ENCODE measurements at regions not wholly inside any gene's neighbourhood (a gene's known extent, or its start where the extent isn't known, plus 50 kb on each side); places are given as distances from the start of the nearest gene placed in this dataset.
"Not testable (repeated sequence)": the region's sequence is repeated elsewhere in the genome, so short reads cannot be mapped to it uniquely, and the experiment has no call there.

DNA sequence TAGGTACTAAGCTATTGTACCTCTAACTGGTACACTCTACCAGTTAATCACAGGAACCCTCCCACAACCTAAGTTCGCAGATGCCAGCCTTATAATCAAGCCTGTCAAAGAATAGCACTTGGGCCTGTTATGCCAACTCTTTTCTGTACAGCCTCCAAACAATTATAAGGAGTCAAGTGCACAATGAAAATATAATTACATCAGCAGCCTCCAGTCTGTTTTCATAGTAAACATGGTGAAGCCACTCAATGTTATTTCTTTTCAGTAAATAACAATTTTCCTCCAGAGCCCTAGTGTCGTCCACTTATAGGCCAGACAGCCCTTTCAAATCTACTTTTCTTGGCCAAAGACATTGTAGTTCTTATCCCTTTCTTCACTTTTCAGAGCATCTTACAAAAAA is 82.7 kb upstream of the CARMIL1 start:
- Histone ChIP-seq H3K9me3 (ENCODE audit: control insufficient read depth in 5 of 5, low read length in 5 of 5) (no peaks in the 10 kb centered on the region), H3K36me3 (ENCODE audit: control insufficient read depth in 5 of 5, insufficient read depth in 5 of 5, low read length in 5 of 5) (no peaks in the 10 kb centered on the region), H3K4me1 (ENCODE audit: control insufficient read depth in 5 of 5, insufficient read depth in 5 of 5, low read length in 5 of 5) (peaks cover 3 to 14% (median 10%) of the 10 kb centered on the region in 5 donors), H3K27me3 (ENCODE audit: control insufficient read depth in 5 of 5, insufficient read depth in 4 of 5, low read length in 5 of 5) (no peaks in the 10 kb centered on the region), H3K4me3 (ENCODE audit: low read depth in 1 of 5, low read length in 5 of 5) (no peak overlapping the region), H3K9ac (ENCODE audit: low read length in 5 of 5) (no peak overlapping the region), H3K27ac (ENCODE audit: low read depth, low read length) (no peak overlapping the region)

DNA sequence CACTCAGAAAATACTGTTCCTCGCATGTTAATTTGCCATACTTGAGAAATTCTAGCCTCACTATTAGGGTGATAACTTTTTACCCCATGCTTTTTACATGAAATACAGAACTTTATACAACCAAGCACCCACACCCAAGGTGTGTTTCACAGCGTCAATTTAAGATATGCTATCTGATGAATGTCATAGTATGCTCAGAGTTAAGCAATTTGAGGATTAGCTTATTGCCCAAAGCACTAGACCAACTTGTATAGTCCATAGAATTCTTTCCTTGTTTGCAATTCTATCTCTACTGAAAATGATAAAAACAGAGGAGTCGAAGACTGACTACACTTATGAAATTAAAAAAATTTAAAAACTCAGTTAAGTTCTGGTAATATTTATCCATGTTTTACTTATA is 82.1 kb upstream of the CARMIL1 start:
- Histone ChIP-seq H3K36me3 (ENCODE audit: control insufficient read depth in 5 of 5, insufficient read depth in 5 of 5, low read length in 5 of 5) (no peaks in the 10 kb centered on the region), H3K27ac (ENCODE audit: low read depth, low read length) (no peak overlapping the region), H3K9ac (ENCODE audit: low read length in 5 of 5) (no peak overlapping the region), H3K9me3 (ENCODE audit: control insufficient read depth in 5 of 5, low read length in 5 of 5) (no peaks in the 10 kb centered on the region), H3K27me3 (ENCODE audit: control insufficient read depth in 5 of 5, insufficient read depth in 4 of 5, low read length in 5 of 5) (no peaks in the 10 kb centered on the region), H3K4me3 (ENCODE audit: low read depth in 1 of 5, low read length in 5 of 5) (no peak overlapping the region), H3K4me1 (ENCODE audit: control insufficient read depth in 5 of 5, insufficient read depth in 5 of 5, low read length in 5 of 5) (peaks cover 3 to 14% (median 10%) of the 10 kb centered on the region in 5 donors)

DNA sequence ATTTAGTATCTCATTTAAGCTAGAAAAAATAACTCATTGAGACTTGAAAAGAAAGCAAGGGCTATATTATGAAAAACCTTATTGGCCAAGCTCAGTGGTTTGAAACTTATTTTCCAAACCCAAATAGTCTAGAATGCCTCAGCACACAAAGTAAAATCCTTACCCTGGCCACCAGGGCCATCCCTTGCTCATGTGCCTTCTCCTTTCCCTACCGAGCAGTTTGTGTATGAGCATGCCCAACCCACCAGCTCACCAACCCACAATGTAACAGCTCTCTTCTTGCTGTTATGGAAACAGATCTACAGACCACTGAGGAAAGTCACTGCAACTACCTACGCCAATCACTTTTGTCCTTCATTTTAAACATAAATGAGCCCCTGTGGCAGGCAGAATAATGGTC is 79.6 kb upstream of the CARMIL1 start:
- Histone ChIP-seq H3K36me3 (ENCODE audit: control insufficient read depth in 5 of 5, insufficient read depth in 5 of 5, low read length in 5 of 5) (no peaks in the 10 kb centered on the region), H3K27me3 (ENCODE audit: control insufficient read depth in 5 of 5, insufficient read depth in 4 of 5, low read length in 5 of 5) (no peaks in the 10 kb centered on the region), H3K9ac (ENCODE audit: low read length in 5 of 5) (no peak overlapping the region), H3K9me3 (ENCODE audit: control insufficient read depth in 5 of 5, low read length in 5 of 5) (peaks cover 0 to 3% (median 0%) of the 10 kb centered on the region in 5 donors), H3K4me1 (ENCODE audit: control insufficient read depth in 5 of 5, insufficient read depth in 5 of 5, low read length in 5 of 5) (peaks cover 0 to under 1% (median 0%) of the 10 kb centered on the region in 5 donors), H3K4me3 (ENCODE audit: low read depth in 1 of 5, low read length in 5 of 5) (no peak overlapping the region), H3K27ac (ENCODE audit: low read depth, low read length) (no peak overlapping the region)

DNA sequence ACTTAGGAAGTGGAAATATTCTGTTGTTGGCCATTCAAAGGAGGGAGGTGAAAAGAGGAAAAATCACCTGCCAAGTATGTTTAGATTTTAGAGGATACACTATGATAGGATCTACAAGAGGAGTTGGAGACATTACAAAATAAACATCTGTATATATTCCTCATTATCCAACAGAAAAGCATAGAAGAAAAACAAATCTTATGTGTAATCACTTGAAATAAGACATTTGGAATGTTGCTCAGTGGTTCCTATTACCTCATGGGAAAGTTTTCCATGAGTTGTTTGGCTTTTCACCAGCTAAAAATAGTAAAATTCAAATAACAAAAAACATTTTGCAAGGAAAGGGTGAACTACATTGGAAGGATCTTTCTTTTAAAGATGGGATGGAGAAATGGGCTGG is 76.7 kb upstream of the CARMIL1 start:
- no peaks in the 10 kb centered on the region for H3K27me3 ChIP-seq (ENCODE audit: control insufficient read depth in 5 of 5, insufficient read depth in 4 of 5, low read length in 5 of 5)
- H3K27ac ChIP-seq (ENCODE audit: low read depth, low read length), result no peak overlapping the region

DNA sequence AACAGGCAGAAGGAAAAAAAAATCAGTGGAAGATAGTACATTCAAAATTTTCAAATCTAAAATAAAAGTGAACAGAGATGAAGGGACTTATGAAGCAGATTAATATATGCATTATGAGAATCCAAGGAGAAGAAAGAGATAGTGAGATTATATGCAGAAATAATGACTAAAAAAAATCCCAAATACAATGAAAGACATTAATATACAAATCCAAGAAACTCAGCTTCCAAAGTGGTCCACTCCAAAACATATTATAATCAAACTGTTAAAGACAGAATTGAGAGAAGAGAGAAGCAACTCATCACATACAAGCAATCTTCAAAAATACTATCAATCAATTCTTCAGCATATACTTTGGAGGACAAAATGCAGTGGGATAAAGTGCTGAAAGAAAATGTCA is 73.5 kb upstream of the CARMIL1 start:
- H3K9me3 ChIP-seq (ENCODE audit: control insufficient read depth in 5 of 5, low read length in 5 of 5), result peaks cover 0 to 17% (median 3%) of the 10 kb centered on the region in 5 donors
- H3K9ac ChIP-seq (ENCODE audit: low read length in 5 of 5), result no peak overlapping the region
- H3K4me1 ChIP-seq (ENCODE audit: control insufficient read depth in 5 of 5, insufficient read depth in 5 of 5, low read length in 5 of 5), result no peaks in the 10 kb centered on the region
- H3K27ac ChIP-seq (ENCODE audit: low read depth, low read length), result no peak overlapping the region
- H3K4me3 ChIP-seq (ENCODE audit: low read depth in 1 of 5, low read length in 5 of 5), result no peak overlapping the region
- H3K27me3 ChIP-seq (ENCODE audit: control insufficient read depth in 5 of 5, insufficient read depth in 4 of 5, low read length in 5 of 5), result no peaks in the 10 kb centered on the region
- no peaks in the 10 kb centered on the region for H3K36me3 ChIP-seq (ENCODE audit: control insufficient read depth in 5 of 5, insufficient read depth in 5 of 5, low read length in 5 of 5)

More for the DNA sequence above, 76.7 kb upstream of the CARMIL1 start:
- H3K9ac ChIP-seq (ENCODE audit: low read length in 5 of 5), result no peak overlapping the region
- no peaks in the 10 kb centered on the region for H3K4me1 ChIP-seq (ENCODE audit: control insufficient read depth in 5 of 5, insufficient read depth in 5 of 5, low read length in 5 of 5)
- no peak overlapping the region for H3K4me3 ChIP-seq (ENCODE audit: low read depth in 1 of 5, low read length in 5 of 5)
- no peaks in the 10 kb centered on the region for H3K36me3 ChIP-seq (ENCODE audit: control insufficient read depth in 5 of 5, insufficient read depth in 5 of 5, low read length in 5 of 5)
- peaks cover 0 to 13% (median 3%) of the 10 kb centered on the region in 5 donors for H3K9me3 ChIP-seq (ENCODE audit: control insufficient read depth in 5 of 5, low read length in 5 of 5)

DNA sequence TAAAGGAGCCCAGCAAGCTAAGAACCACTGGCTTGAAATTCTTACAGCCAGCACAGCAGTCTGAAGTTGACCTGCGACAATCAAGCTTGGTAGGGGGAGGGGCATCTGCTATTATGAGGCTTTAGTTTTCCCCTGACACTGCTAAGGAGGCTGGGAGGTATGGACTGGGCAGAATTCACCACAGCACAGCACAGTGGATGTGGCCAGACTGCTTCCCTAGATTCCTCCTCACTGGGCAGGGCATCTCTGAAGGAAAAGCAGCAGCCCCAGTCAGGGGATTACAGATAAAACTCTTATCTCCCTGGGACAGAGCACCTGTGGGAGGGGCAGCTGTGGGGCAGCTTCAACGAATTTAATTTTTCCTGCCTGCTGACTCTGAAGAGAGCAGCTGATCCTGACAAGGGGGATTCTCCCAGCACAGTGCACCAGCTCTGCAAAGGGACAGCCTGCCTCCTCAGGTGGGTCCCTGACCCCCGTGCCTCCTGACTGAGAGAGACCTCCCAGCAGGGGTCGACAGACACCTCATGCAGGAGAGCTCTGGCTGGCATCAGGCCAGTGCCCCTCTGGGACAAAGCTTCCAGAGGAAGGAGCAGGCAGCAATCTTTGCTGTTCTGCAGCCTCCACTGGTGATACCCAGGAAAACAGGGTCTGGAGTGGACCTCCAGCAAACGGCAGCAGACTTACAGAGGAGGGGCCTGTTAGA is 71.6 kb upstream of the CARMIL1 start:
- not testable (repeated sequence) for H3K4me3 ChIP-seq (ENCODE audit: low read depth in 1 of 5, low read length in 5 of 5); H3K4me1 ChIP-seq (ENCODE audit: control insufficient read depth in 5 of 5, insufficient read depth in 5 of 5, low read length in 5 of 5); H3K36me3 ChIP-seq (ENCODE audit: control insufficient read depth in 5 of 5, insufficient read depth in 5 of 5, low read length in 5 of 5); H3K9ac ChIP-seq (ENCODE audit: low read length in 5 of 5); H3K27ac ChIP-seq (ENCODE audit: low read depth, low read length); H3K27me3 ChIP-seq (ENCODE audit: control insufficient read depth in 5 of 5, insufficient read depth in 4 of 5, low read length in 5 of 5)
- peaks cover 0 to 17% (median 3%) of the 10 kb centered on the region in 5 donors for H3K9me3 ChIP-seq (ENCODE audit: control insufficient read depth in 5 of 5, low read length in 5 of 5)

DNA sequence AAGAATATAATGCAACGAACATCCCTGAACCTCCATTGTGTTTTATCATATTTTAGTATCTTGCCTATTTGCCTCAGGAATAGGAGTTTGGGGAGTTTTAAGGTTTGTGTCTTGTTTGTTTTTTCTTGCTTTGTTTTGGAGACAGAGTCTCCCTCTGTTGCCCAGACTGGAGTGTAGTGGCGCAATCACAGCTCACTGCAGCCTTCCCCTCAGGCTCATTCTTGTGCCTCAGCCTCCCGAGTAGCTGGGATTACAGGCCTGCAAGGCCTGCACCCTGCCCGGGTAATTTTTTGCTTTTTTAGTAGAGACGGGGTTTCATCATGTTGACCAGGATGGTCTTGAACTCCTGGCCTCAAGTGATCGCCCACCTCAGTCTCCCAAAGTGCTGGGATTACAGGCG is 63.3 kb upstream of the CARMIL1 start:
- Histone ChIP-seq H3K4me1 (ENCODE audit: control insufficient read depth in 5 of 5, insufficient read depth in 5 of 5, low read length in 5 of 5) (peaks cover 0 to 22% (median 4%) of the 10 kb centered on the region in 5 donors), H3K9me3 (ENCODE audit: control insufficient read depth in 5 of 5, low read length in 5 of 5) (no peaks in the 10 kb centered on the region), H3K9ac (ENCODE audit: low read length in 5 of 5) (no peak overlapping the region), H3K27me3 (ENCODE audit: control insufficient read depth in 5 of 5, insufficient read depth in 4 of 5, low read length in 5 of 5) (no peaks in the 10 kb centered on the region), H3K27ac (ENCODE audit: low read depth, low read length) (no peak overlapping the region), H3K4me3 (ENCODE audit: low read depth in 1 of 5, low read length in 5 of 5) (no peak overlapping the region), H3K36me3 (ENCODE audit: control insufficient read depth in 5 of 5, insufficient read depth in 5 of 5, low read length in 5 of 5) (no peaks in the 10 kb centered on the region)

DNA sequence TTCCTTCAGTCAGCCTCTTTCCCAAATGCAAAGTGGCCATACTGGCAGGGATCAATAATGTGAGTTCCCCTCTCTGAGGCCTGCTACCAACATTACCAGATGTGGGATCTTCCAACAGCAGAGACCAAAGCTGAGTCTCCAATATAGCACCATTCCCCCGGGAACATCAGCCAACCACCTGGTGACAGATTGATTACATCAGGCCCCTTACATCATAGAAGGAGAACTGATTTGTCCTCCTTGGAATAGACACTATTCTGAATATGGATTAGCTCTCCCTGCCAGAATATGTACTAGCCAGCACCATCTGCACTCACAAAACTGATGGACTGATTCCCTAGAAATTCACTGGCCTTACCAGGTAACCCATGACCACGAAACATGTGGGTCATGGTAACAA is 61.9 kb upstream of the CARMIL1 start:
- no peak overlapping the region for H3K27ac ChIP-seq (ENCODE audit: low read depth, low read length)
- no peaks in the 10 kb centered on the region for H3K36me3 ChIP-seq (ENCODE audit: control insufficient read depth in 5 of 5, insufficient read depth in 5 of 5, low read length in 5 of 5)

DNA sequence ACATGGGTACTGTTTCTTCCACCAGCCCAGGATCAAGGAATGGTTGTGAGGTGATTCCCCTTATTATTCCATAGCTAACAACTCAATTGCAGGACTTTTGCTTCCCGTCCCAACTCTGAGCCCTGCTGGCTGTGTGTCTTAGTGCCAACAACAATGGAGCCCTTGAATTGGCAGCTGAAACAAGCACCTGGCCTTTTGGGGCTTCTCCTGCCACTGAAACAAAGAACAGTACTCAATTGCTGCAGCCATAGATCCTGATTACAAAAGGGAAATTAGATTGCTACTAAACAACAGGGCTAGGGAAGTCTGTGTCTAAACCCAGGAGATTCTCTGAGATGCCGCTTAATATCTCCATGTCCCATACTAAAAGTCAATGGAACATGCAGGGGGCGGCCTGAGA is 61.3 kb upstream of the CARMIL1 start:
- Histone ChIP-seq H3K27ac (ENCODE audit: low read depth, low read length) (no peak overlapping the region), H3K9me3 (ENCODE audit: control insufficient read depth in 5 of 5, low read length in 5 of 5) (no peaks in the 10 kb centered on the region), H3K9ac (ENCODE audit: low read length in 5 of 5) (no peak overlapping the region), H3K4me1 (ENCODE audit: control insufficient read depth in 5 of 5, insufficient read depth in 5 of 5, low read length in 5 of 5) (peaks cover 0 to 22% (median 8%) of the 10 kb centered on the region in 5 donors), H3K27me3 (ENCODE audit: control insufficient read depth in 5 of 5, insufficient read depth in 4 of 5, low read length in 5 of 5) (no peaks in the 10 kb centered on the region), H3K36me3 (ENCODE audit: control insufficient read depth in 5 of 5, insufficient read depth in 5 of 5, low read length in 5 of 5) (no peaks in the 10 kb centered on the region), H3K4me3 (ENCODE audit: low read depth in 1 of 5, low read length in 5 of 5) (no peak overlapping the region)

More for the DNA sequence above, 61.9 kb upstream of the CARMIL1 start:
- Histone ChIP-seq H3K9ac (ENCODE audit: low read length in 5 of 5) (no peak overlapping the region), H3K4me1 (ENCODE audit: control insufficient read depth in 5 of 5, insufficient read depth in 5 of 5, low read length in 5 of 5) (peaks cover 0 to 22% (median 4%) of the 10 kb centered on the region in 5 donors), H3K9me3 (ENCODE audit: control insufficient read depth in 5 of 5, low read length in 5 of 5) (no peaks in the 10 kb centered on the region), H3K27me3 (ENCODE audit: control insufficient read depth in 5 of 5, insufficient read depth in 4 of 5, low read length in 5 of 5) (no peaks in the 10 kb centered on the region), H3K4me3 (ENCODE audit: low read depth in 1 of 5, low read length in 5 of 5) (no peak overlapping the region)

DNA sequence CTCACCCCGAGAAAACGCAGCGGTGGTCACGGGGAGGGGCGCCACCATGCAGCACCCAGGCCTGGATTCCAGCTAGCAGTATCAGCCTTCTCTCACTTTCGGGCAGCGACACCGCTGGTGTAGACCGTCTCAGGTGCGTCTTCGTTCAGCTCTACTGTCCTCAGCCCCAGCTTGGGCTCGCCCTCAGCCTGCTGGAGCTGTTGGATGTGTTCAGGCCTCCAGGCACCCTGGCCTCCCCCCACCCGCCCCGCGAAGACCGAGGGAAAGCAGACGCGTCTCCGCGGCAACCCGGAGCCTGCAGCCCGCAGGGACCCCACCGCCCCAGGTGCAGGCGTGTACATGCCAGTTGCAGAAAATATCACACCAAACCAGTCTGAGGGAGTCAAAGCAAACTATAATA is 60.8 kb upstream of the CARMIL1 start:
- H3K9ac ChIP-seq (ENCODE audit: low read length in 5 of 5), result no peak overlapping the region
- no peaks in the 10 kb centered on the region for H3K27me3 ChIP-seq (ENCODE audit: control insufficient read depth in 5 of 5, insufficient read depth in 4 of 5, low read length in 5 of 5)
- no peaks in the 10 kb centered on the region for H3K36me3 ChIP-seq (ENCODE audit: control insufficient read depth in 5 of 5, insufficient read depth in 5 of 5, low read length in 5 of 5)
- no peak overlapping the region for H3K4me3 ChIP-seq (ENCODE audit: low read depth in 1 of 5, low read length in 5 of 5)
- no peak overlapping the region for H3K27ac ChIP-seq (ENCODE audit: low read depth, low read length)
- peaks cover 0 to 27% (median 12%) of the 10 kb centered on the region in 5 donors for H3K4me1 ChIP-seq (ENCODE audit: control insufficient read depth in 5 of 5, insufficient read depth in 5 of 5, low read length in 5 of 5)
- no peaks in the 10 kb centered on the region for H3K9me3 ChIP-seq (ENCODE audit: control insufficient read depth in 5 of 5, low read length in 5 of 5)
